Stomach (tissue), 8 donors: ENCODE measurements at regions not wholly inside any gene's neighbourhood (a gene's known extent, or its start where the extent isn't known, plus 50 kb on each side); places are given as distances from the start of the nearest gene placed in this dataset.

ENCODE experiments used
- DNase-seq, 2 donors: peaks; one replicate each; pipeline versions ENCODE4 v3.0.0 to v3.0.0-alpha.2; 2013 to 2019
- H3K27ac ChIP-seq, 5 donors: fragments of 200-600 bp in 4 of 5; sonication (generic) in 4 of 5; one replicate each; pipeline ENCODE4 v1.5.1; 2013 to 2019; ENCODE audit warnings: mild to moderate bottlenecking in 1 of 5, moderate library complexity in 1 of 5
- H3K27me3 ChIP-seq, 3 donors: fragments of 200-600 bp; sonication (generic); one replicate each; pipeline ENCODE4 v1.5.1; 2017 to 2019; ENCODE audit warnings: mixed run types in 1 of 3
- H3K36me3 ChIP-seq, 4 donors: fragments of 200-600 bp; sonication (generic); 1 replicate in 3 of 4; 2 replicates in 1 of 4; pipeline ENCODE4 v1.5.1; 2016 to 2019
- H3K4me1 ChIP-seq, 4 donors: fragments of 200-600 bp; sonication (generic); one replicate each; pipeline ENCODE4 v1.5.1; 2016 to 2019
- H3K4me3 ChIP-seq, 4 donors: fragments of 200-600 bp; sonication (generic) in 3 of 4; one replicate each; pipeline ENCODE4 v1.5.1; 2016 to 2019; ENCODE audit warnings: mild to moderate bottlenecking in 1 of 4
- H3K9me3 ChIP-seq, 4 donors: fragments of 200-600 bp; sonication (generic); one replicate each; pipeline ENCODE4 v1.5.1; 2016 to 2019
- EP300 ChIP-seq: sonication (generic); formaldehyde crosslinking; IDR thresholded peaks from one replicate; pipeline ENCODE4 v1.6.1; 2017; ENCODE audit warnings: antibody characterized with exemption
- POLR2A ChIP-seq, 4 donors: fragments of 450-650 bp; IDR thresholded peaks; one replicate each; pipeline ENCODE4 v1.6.1; 2016; ENCODE audit warnings: antibody characterized with exemption in 4 of 4, control low read depth in 2 of 4, mild to moderate bottlenecking in 1 of 4, moderate library complexity in 1 of 4
- POLR2AphosphoS5 ChIP-seq, 3 donors: sonication (generic); formaldehyde crosslinking; IDR thresholded peaks; one replicate each; pipeline ENCODE4 v1.6.1; 2016; ENCODE audit warnings: antibody characterized with exemption in 3 of 3
- WGBS, 5 donors: extraction: QIAGEN DNeasy Blood & Tissue Kit in 3 of 5; methylation state at CpG; one replicate each; pipeline versions ENCODE4 v1.1.5 to v1.1.7; 2013 to 2018; 5-methylcytosine and 5-hydroxymethylcytosine counted together
- intact Hi-C: fragments of 100-400 bp; cut with DNase I; formaldehyde crosslinking; loops from one replicate; pipeline ENCODE4 v1.15.1; 2023; ENCODE audit warnings: low total_unique reads
- TF ChIP-seq, protein P1 (sequence below), 7 experiments: fragments of 450-650 bp in 4 of 7; fragments of 200-600 bp in 3 of 7; sonication (generic) in 3 of 7; IDR thresholded peaks; one replicate each; pipeline ENCODE4 v1.5.1; 2016 to 2019; ENCODE audit warnings: antibody characterized with exemption in 7 of 7, control low read depth in 2 of 7, mild to moderate bottlenecking in 1 of 7
- donor health status: healthy with polysubstance abuse.
- donor health status: Bipolar disorder and iron deficiency.
- donor health status: healthy.

DNA sequence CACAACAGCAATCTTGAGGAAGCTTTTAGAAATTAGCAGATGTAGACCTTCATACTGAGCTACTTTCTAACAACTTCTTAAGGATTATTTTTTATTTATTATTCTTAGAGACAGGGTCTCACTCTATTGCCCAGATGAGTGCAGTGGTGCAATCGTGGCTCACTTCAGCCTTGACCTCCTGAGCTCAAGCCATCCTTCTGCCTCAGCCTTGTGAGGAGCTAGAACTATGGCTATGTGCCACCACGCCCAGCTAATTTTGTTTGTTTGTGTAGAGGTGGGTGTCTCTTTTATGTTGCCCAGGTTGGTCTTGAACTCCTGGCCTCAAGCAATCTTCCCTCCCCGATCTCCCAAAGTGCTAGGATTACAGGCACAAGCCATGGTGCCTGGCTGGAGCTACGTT is 200.6 kb downstream of the TSHZ3 start:
- Histone ChIP-seq H3K27ac (no peak overlapping the region), H3K36me3 (no peaks in the 10 kb centered on the region), H3K9me3 (no peaks in the 10 kb centered on the region), H3K4me3 (no peak overlapping the region), H3K27me3 (no peaks in the 10 kb centered on the region), H3K4me1 (no peaks in the 10 kb centered on the region)
- WGBS, 5 donors, result 64 to 79% (median 72%) methylated on average over 4 of the region's 4 CpGs
- intact Hi-C loops, result no loop called here
- DNase-seq, result no peak
- TF ChIP-seq POLR2AphosphoS5 (IDR thresholded peaks at IDR 0.05) (no peak), POLR2A (IDR thresholded peaks at IDR 0.05) (no peak), EP300 (no peak)
- TF ChIP-seq, protein P1, sequence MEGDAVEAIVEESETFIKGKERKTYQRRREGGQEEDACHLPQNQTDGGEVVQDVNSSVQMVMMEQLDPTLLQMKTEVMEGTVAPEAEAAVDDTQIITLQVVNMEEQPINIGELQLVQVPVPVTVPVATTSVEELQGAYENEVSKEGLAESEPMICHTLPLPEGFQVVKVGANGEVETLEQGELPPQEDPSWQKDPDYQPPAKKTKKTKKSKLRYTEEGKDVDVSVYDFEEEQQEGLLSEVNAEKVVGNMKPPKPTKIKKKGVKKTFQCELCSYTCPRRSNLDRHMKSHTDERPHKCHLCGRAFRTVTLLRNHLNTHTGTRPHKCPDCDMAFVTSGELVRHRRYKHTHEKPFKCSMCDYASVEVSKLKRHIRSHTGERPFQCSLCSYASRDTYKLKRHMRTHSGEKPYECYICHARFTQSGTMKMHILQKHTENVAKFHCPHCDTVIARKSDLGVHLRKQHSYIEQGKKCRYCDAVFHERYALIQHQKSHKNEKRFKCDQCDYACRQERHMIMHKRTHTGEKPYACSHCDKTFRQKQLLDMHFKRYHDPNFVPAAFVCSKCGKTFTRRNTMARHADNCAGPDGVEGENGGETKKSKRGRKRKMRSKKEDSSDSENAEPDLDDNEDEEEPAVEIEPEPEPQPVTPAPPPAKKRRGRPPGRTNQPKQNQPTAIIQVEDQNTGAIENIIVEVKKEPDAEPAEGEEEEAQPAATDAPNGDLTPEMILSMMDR (IDR thresholded peaks at IDR 0.05), result no peak

DNA sequence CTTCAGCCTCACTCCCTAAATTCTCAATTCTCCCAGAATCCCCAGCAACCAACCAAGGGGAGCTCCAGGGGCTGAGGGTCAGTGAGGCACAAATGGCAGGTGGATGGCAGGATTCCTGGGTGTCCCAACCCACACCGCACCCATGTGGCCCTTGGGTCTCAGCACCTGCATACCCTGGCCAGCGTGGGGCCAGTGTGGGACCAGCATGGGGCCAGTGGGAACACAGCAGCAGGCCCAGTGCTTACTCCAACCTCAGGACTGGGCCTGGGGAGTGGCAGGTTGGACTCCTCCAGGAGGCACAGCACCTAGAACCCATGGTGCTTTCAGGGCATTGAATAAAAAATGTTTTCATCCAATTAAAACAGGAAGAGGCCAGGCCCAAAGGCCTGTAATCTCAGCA is 202.0 kb downstream of the TSHZ3 start:
- Histone ChIP-seq H3K36me3 (no peaks in the 10 kb centered on the region), H3K9me3 (no peaks in the 10 kb centered on the region), H3K4me1 (no peaks in the 10 kb centered on the region), H3K4me3 (no peak overlapping the region), H3K27me3 (no peaks in the 10 kb centered on the region), H3K27ac (no peak overlapping the region)
- no peak for TF ChIP-seq POLR2A (IDR thresholded peaks at IDR 0.05)
- no peak for TF ChIP-seq EP300
- no peak for TF ChIP-seq POLR2AphosphoS5 (IDR thresholded peaks at IDR 0.05)
- TF ChIP-seq, protein P1 (IDR thresholded peaks at IDR 0.05), result no peak
- intact Hi-C loops, result no loop called here
- 73 to 92% (median 77%) methylated on average over 2 of the region's 2 CpGs for WGBS, 5 donors
- no peak for DNase-seq

DNA sequence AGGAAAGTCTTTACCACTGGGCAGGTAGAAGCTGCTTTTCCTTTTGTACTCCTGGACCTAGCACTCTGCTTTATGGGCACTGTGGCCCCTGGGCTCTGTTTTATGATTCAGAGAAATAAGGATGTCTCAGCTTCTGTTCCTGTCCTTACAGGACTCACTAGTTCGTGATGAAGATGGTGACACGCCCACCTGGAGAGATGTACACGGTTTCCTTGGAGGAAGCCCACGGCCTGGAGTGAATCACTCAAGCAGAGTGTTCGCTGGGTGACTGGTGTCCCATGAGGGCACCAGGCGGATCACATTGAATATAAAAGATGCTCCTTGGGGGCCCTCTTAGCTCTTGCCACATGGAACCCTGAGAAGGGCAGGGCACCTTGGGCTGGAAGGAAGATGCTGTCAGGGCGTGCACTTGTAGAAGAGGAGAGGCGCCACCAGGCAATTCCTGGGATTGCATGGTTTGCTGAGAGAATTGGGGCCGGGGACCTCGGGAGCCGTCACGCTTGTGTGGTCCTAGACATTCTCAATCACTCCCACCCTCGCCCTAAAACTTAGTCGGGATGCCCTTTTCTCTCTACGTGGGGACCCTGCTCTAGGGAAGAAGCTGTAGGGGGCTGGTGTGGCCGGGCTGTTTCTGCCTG is 202.6 kb downstream of the TSHZ3 start:
- no peak for DNase-seq
- Histone ChIP-seq H3K27me3 (no peaks in the 10 kb centered on the region), H3K9me3 (no peaks in the 10 kb centered on the region), H3K4me3 (no peak overlapping the region), H3K4me1 (no peaks in the 10 kb centered on the region), H3K36me3 (no peaks in the 10 kb centered on the region), H3K27ac (no peak overlapping the region)
- TF ChIP-seq, protein P1 (IDR thresholded peaks at IDR 0.05), result no peak
- TF ChIP-seq EP300 (no peak), POLR2A (IDR thresholded peaks at IDR 0.05) (no peak), POLR2AphosphoS5 (IDR thresholded peaks at IDR 0.05) (no peak)
- intact Hi-C loops, result no loop called here
- WGBS, 5 donors, result 79 to 87% (median 86%) methylated on average over 16 of the region's 16 CpGs

DNA sequence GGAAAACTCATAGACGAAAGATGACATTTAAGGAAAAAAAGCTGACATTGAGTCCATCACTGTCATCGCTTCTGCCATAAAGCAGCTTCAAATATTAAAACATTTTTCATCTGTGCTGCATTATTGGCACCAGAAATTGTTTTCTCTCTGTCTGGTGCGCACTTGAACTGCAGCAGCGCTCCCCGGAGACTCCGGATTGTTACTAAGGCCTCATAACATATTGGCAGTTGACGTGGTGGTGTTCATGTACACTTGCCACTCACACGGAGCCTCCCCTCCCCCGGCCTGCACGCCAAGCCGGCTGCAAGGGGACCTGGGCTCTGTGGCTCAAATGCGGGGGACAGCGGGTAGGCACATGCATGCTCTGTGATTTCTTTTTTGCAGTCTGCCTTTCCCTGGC is 203.2 kb downstream of the TSHZ3 start:
- Histone ChIP-seq H3K4me1 (no peaks in the 10 kb centered on the region), H3K9me3 (no peaks in the 10 kb centered on the region), H3K27me3 (no peaks in the 10 kb centered on the region), H3K27ac (no peak overlapping the region), H3K36me3 (no peaks in the 10 kb centered on the region), H3K4me3 (no peak overlapping the region)
- TF ChIP-seq POLR2AphosphoS5 (IDR thresholded peaks at IDR 0.05) (no peak), EP300 (no peak), POLR2A (IDR thresholded peaks at IDR 0.05) (no peak)
- TF ChIP-seq, protein P1 (IDR thresholded peaks at IDR 0.05), result no peak
- intact Hi-C loops, result no loop called here
- WGBS, 5 donors, result 75 to 88% (median 83%) methylated on average over 9 to 13 of the region's 13 CpGs
- no peak for DNase-seq
